ENCODE measurements at regions not wholly inside any gene's neighbourhood (a gene's known extent, or its start where the extent isn't known, plus 50 kb on each side); places are given as distances from the start of the nearest gene placed in this dataset.
"Not testable (repeated sequence)": the region's sequence is repeated elsewhere in the genome, so short reads cannot be mapped to it uniquely, and the experiment has no call there.

GRCh38 chr2:180257247-180257646 is 250.2 kb upstream of the CWC22 start:
- no peak overlapping the region for H3K4me3 ChIP-seq (replicated peaks; ENCODE audit: low read depth, low read length)
- TF ChIP-seq CTCF (IDR thresholded peaks at IDR 0.05; ENCODE audit: low read depth, low read length, missing control alignments): no peak
- DNase-seq (ENCODE audit: extremely low read depth, low read depth): no peak

DNA sequence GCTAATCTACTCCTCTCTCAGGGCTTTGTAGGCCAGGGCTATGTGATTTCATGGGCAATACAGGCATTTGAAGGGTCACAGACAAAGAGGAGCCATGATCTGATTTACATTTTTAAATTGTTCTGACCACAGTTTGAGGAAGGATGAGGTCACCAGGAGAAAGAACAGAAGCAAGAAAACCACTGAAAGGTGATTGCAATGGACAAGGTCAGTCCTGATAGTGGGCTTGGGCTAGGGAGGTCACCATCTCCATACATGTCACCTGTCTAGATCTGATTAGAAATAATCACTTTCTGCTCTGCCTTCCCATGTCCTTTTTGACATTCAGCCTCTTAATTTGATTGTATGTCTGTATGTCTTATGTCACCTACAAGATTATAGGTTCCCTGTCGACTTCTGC is 248.9 kb upstream of the CWC22 start:
- no peak overlapping the region for H3K4me3 ChIP-seq (replicated peaks; ENCODE audit: low read depth, low read length)
- no peak for DNase-seq (ENCODE audit: extremely low read depth, low read depth)
- no peak for TF ChIP-seq CTCF (IDR thresholded peaks at IDR 0.05; ENCODE audit: low read depth, low read length, missing control alignments)

- no peak overlapping the region for H3K4me3 ChIP-seq (replicated peaks; ENCODE audit: low read depth, low read length)
- no peak for TF ChIP-seq CTCF (IDR thresholded peaks at IDR 0.05; ENCODE audit: low read depth, low read length, missing control alignments)
- DNase-seq (ENCODE audit: extremely low read depth, low read depth): no peak
These were observed 247.8 kb upstream of the CWC22 start for GRCh38 chr2:180254872-180255271.

- DNase-seq (ENCODE audit: extremely low read depth, low read depth): no peak
- no peak overlapping the region for H3K4me3 ChIP-seq (replicated peaks; ENCODE audit: low read depth, low read length)
- TF ChIP-seq CTCF (IDR thresholded peaks at IDR 0.05; ENCODE audit: low read depth, low read length, missing control alignments): no peak
These were observed 240.6 kb upstream of the CWC22 start for GRCh38 chr2:180247658-180248057.

DNA sequence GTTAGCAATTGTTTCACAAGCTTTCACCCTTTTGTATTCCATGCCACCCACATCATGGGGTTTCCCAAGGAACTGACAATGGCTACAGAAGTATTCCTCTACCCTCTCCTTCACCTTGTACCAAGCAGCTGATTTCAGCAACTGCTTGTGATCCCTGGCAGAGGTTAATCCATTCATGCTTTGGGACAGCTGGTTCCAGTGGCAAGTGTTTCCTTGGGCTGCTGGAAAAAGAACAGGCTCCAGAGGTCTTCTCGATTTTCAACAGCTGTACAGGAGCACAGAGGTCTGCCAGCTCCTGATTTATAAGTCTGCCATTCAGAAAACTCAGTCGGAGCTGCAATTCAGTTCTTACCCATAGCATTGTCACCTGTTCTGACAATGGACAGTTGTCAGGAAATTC is 239.2 kb upstream of the CWC22 start:
- H3K4me3 ChIP-seq (replicated peaks; ENCODE audit: low read depth, low read length): no peak overlapping the region
- no peak for TF ChIP-seq CTCF (IDR thresholded peaks at IDR 0.05; ENCODE audit: low read depth, low read length, missing control alignments)
- DNase-seq (ENCODE audit: extremely low read depth, low read depth): no peak

GRCh38 chr2:180240774-180241173 is 233.7 kb upstream of the CWC22 start:
- DNase-seq (ENCODE audit: extremely low read depth, low read depth): no peak
- no peak overlapping the region for H3K4me3 ChIP-seq (replicated peaks; ENCODE audit: low read depth, low read length)
- TF ChIP-seq CTCF (IDR thresholded peaks at IDR 0.05; ENCODE audit: low read depth, low read length, missing control alignments): peak; percentile 14

DNA sequence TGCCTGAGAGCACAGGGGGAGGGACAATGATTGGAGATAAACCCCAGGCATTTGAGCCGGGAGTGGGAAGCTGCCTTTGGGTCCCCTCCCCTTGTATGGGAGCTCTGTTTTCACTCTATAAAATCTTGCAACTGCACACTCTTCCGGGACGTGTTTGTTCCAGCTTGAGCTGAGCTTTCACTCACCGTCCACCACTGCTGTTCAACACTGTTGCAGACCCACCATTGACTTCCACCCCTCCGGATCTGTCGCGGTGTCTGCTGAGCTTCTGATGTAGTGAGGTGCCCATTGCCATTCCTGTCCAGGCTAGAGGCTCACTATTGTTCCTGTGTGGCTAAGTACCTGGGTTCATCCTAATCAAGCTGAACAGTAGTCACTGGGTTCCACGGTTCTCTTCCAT is 231.6 kb upstream of the CWC22 start:
- no peak overlapping the region for H3K4me3 ChIP-seq (replicated peaks; ENCODE audit: low read depth, low read length)
- no peak for DNase-seq (ENCODE audit: extremely low read depth, low read depth)
- no peak for TF ChIP-seq CTCF (IDR thresholded peaks at IDR 0.05; ENCODE audit: low read depth, low read length, missing control alignments)

GRCh38 chr2:180236061-180236460 is 229.0 kb upstream of the CWC22 start:
- not testable (repeated sequence) for H3K4me3 ChIP-seq (replicated peaks; ENCODE audit: low read depth, low read length)

DNA sequence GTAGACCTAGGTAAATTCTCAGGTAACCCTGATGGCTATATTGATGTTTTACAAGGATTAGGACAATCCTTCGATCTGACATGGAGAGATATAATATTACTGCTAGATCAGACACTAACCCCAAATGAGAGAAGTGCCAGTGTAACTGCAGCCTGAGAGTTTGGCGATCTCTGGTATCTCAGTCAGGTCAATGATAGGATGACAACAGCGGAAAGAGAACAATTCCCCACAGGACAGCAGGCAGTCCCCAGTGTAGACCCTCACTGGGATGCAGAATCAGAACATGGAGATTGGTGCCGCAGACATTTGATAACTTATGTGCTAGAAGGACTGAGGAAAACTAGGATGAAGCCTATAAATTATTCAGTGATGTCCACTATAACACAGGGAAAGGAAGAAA is 228.4 kb upstream of the CWC22 start:
- not testable (repeated sequence) for H3K4me3 ChIP-seq (replicated peaks; ENCODE audit: low read depth, low read length); DNase-seq (ENCODE audit: extremely low read depth, low read depth)

More at GRCh38 chr2:180236061-180236460, 229.0 kb upstream of the CWC22 start:
- not testable (repeated sequence) for DNase-seq (ENCODE audit: extremely low read depth, low read depth)

DNA sequence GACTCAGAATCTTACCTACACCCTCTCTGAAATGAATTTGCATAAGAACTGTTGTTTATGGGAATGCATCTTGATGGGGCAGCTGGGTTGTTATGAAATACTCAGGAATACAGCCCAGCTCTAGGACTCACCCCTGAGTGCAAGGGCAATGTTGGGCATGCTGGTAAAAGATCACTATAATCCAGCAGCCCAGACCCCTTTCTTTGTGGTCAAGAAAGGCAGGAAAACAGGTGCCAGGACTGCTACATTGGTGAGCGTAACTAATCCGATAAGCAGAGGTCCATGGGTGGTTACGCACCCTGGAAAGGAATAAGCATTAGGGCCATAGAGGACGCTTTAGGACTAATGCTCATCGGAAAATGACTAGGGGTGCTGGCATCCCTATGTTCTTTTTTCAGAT is 227.9 kb upstream of the CWC22 start:
- H3K4me3 ChIP-seq (replicated peaks; ENCODE audit: low read depth, low read length); DNase-seq (ENCODE audit: extremely low read depth, low read depth): not testable (repeated sequence)

All from HFF-Myc (cell line).